ENCODE measurements at regions not wholly inside any gene's neighbourhood (a gene's known extent, or its start where the extent isn't known, plus 50 kb on each side); places are given as distances from the start of the nearest gene placed in this dataset.

- 12 to 26% (median 17%) methylated on average over 8 to 9 of the region's 9 CpGs for WGBS, 3 donors
Measured at GRCh38 chr10:130362308-130362761, 226.1 kb downstream of the GLRX3 start.

GRCh38 chr10:130363051-130363450, 226.9 kb downstream of the GLRX3 start:
- Histone ChIP-seq H3K27ac (no peak overlapping the region), H3K27me3 (no peaks in the 10 kb centered on the region), H3K4me1 (ENCODE audit: insufficient read depth) (no peaks in the 10 kb centered on the region), H3K4me3 (no peak overlapping the region), H3K36me3 (no peaks in the 10 kb centered on the region), H3K9me3 (no peaks in the 10 kb centered on the region)
- TF ChIP-seq CTCF (IDR thresholded peaks at IDR 0.05) (no peak), EP300 (IDR thresholded peaks at IDR 0.05) (no peak), POLR2A (IDR thresholded peaks at IDR 0.05) (no peak)
- DNase-seq: no peak
- intact Hi-C loops (cut with DNase I): no loop called here
- 68 to 88% (median 75%) methylated on average over 5 of the region's 5 CpGs for WGBS, 3 donors

More at GRCh38 chr10:130362308-130362761, 226.1 kb downstream of the GLRX3 start:
- Histone ChIP-seq H3K36me3 (no peaks in the 10 kb centered on the region), H3K27me3 (no peaks in the 10 kb centered on the region), H3K27ac (no peak overlapping the region), H3K4me1 (ENCODE audit: insufficient read depth) (no peaks in the 10 kb centered on the region), H3K9me3 (no peaks in the 10 kb centered on the region), H3K4me3 (no peak overlapping the region)
- no peak for TF ChIP-seq CTCF (IDR thresholded peaks at IDR 0.05)
- TF ChIP-seq EP300 (IDR thresholded peaks at IDR 0.05): no peak
- TF ChIP-seq POLR2A (IDR thresholded peaks at IDR 0.05): no peak
- DNase-seq: no peak
- intact Hi-C loops (cut with DNase I): no loop called here

GRCh38 chr10:130363899-130364445, 227.8 kb downstream of the GLRX3 start:
- Histone ChIP-seq H3K27ac (no peak overlapping the region), H3K36me3 (no peaks in the 10 kb centered on the region), H3K4me3 (no peak overlapping the region), H3K9me3 (no peaks in the 10 kb centered on the region), H3K4me1 (ENCODE audit: insufficient read depth) (no peaks in the 10 kb centered on the region), H3K27me3 (no peaks in the 10 kb centered on the region)
- DNase-seq: no peak
- TF ChIP-seq CTCF (IDR thresholded peaks at IDR 0.05) (no peak), EP300 (IDR thresholded peaks at IDR 0.05) (no peak), POLR2A (IDR thresholded peaks at IDR 0.05) (no peak)
- intact Hi-C loops (cut with DNase I): no loop called here
- 89 to 90% (median 89%) methylated on average over 8 of the region's 8 CpGs for WGBS, 3 donors

DNA sequence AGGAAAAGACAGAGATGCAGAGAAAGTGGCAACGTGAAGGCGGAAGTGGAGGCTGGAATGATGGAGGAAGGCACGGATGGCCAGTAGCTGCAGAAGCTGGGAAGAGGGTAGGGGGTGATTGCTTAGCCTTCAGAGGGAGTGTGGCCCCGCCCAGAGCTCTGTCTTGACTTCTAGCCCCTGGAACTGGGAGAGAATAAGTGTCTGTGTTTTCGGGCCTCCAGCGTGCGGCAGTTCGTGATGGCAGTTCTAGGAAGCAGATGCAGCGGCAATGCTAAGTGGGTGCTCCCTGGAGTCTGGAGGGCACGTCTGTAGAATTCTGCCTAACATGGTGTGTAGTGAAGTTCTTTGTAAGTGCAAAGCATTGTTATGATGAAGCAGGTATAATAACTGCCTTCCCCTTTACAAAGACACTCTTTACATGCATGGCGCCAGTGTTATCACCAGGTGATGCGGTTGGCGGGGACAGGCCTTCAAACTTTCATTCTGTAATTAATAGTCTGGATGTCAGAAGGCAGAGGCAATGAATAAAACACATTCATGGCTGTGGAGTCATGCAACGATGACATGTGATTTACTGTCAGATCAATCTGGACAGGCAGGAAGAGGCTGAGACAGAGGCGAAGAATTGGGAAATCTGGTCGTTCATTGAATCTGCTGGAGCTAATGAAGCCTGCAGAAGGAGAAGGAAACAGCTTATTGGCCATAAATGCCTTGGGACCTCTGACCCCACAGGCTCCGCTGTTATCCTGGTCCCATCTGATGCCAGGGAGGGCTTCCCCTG, 228.6 kb downstream of the GLRX3 start:
- H3K36me3 ChIP-seq: no peaks in the 10 kb centered on the region
- no peaks in the 10 kb centered on the region for H3K27me3 ChIP-seq
- H3K4me3 ChIP-seq: no peak overlapping the region
- no peak for DNase-seq
- WGBS, 3 donors: 55 to 65% (median 57%) methylated on average over 17 of the region's 17 CpGs
- TF ChIP-seq CTCF (IDR thresholded peaks at IDR 0.05) (no peak), POLR2A (IDR thresholded peaks at IDR 0.05) (no peak), EP300 (IDR thresholded peaks at IDR 0.05) (no peak)
- H3K27ac ChIP-seq: no peak overlapping the region
- no peaks in the 10 kb centered on the region for H3K4me1 ChIP-seq (ENCODE audit: insufficient read depth)
- intact Hi-C loops (cut with DNase I): no loop called here
- H3K9me3 ChIP-seq: no peaks in the 10 kb centered on the region

All from ovary (tissue), 7 donors.